HepG2 (cell line): ENCODE measurements at regions not wholly inside any gene's neighbourhood (a gene's known extent, or its start where the extent isn't known, plus 50 kb on each side); places are given as distances from the start of the nearest gene placed in this dataset.

Source experiments
- AHDC1 ChIP-seq: sonication (generic); formaldehyde crosslinking; IDR thresholded peaks from 2 replicates; pipeline ENCODE4 v1.5.1; 2020; ENCODE audit warnings: mild to moderate bottlenecking, missing genetic modification reagents, borderline replicate concordance
- ATF3 ChIP-seq: sonication (generic); formaldehyde crosslinking; IDR thresholded peaks from 2 replicates; pipeline ENCODE4 v1.4.0; 2020; ENCODE audit warnings: missing genetic modification reagents
- HINFP ChIP-seq: sonication (generic); formaldehyde crosslinking; IDR thresholded peaks from 2 replicates; pipeline ENCODE4 v1.4.0; 2020; ENCODE audit warnings: low read depth, mild to moderate bottlenecking, missing genetic modification reagents
- NR2F2 ChIP-seq: IDR thresholded peaks from 2 replicates; pipeline ENCODE4 v1.6.1; 2012; ENCODE audit warnings: low read depth, inconsistent platforms, borderline replicate concordance
- ONECUT2 ChIP-seq: sonication (generic); formaldehyde crosslinking; IDR thresholded peaks from 2 replicates; pipeline ENCODE4 v1.4.0; 2020; ENCODE audit warnings: missing genetic modification reagents
- TCF7 ChIP-seq: sonication (generic); IDR thresholded peaks from 2 replicates; pipeline ENCODE4 v1.6.1; 2016; ENCODE audit warnings: antibody characterized with exemption, low read depth
- THYN1 ChIP-seq: sonication (generic); formaldehyde crosslinking; IDR thresholded peaks from 2 replicates; pipeline ENCODE4 v1.8.1; 2023; ENCODE audit warnings: low read depth, mild to moderate bottlenecking, moderate library complexity, missing genetic modification reagents, borderline replicate concordance
- ZBTB1 ChIP-seq: sonication (generic); formaldehyde crosslinking; IDR thresholded peaks from 2 replicates; pipeline ENCODE4 v1.4.0; 2020; ENCODE audit warnings: missing genetic modification reagents, borderline replicate concordance
- ZFP62 ChIP-seq: sonication (generic); formaldehyde crosslinking; IDR thresholded peaks from 2 replicates; pipeline ENCODE4 v1.4.0; 2020; ENCODE audit warnings: missing genetic modification reagents
- ZNF432 ChIP-seq: sonication (generic); formaldehyde crosslinking; IDR thresholded peaks from 2 replicates; pipeline ENCODE4 v1.5.0; 2020; ENCODE audit warnings: missing genetic modification reagents, mild to moderate bottlenecking, borderline replicate concordance
- ZNF543 ChIP-seq: sonication (generic); formaldehyde crosslinking; IDR thresholded peaks from 2 replicates; pipeline ENCODE4 v1.4.0; 2020; ENCODE audit warnings: mild to moderate bottlenecking, missing genetic modification reagents
- ZNF777 ChIP-seq: sonication (generic); formaldehyde crosslinking; IDR thresholded peaks from 2 replicates; pipeline ENCODE4 v1.4.0; 2020; ENCODE audit warnings: missing genetic modification reagents
- ZSCAN31 ChIP-seq: sonication (generic); formaldehyde crosslinking; IDR thresholded peaks from 2 replicates; pipeline ENCODE4 v1.5.0; 2020; ENCODE audit warnings: low read depth, mild to moderate bottlenecking, missing genetic modification reagents
- TF ChIP-seq, protein P1 (sequence below): sonication (generic); formaldehyde crosslinking; IDR thresholded peaks from one replicate; pipeline ENCODE4 v1.5.1; 2020; ENCODE audit warnings: mild to moderate bottlenecking, missing genetic modification reagents; ENCODE audit errors: not compliant biosample characterization

GRCh38 chr10:25080880-25081581 lies 64.6 kb downstream of the THNSL1 start (continued):
- TF ChIP-seq AHDC1 (CRISPR knock-in tag) (no peak), HINFP (CRISPR knock-in tag) (no peak), ONECUT2 (CRISPR knock-in tag) (no peak), ZSCAN31 (no peak), TCF7 (0 out of 2 replicates have a peak, but pooled peaks have one; percentile 29), THYN1 (CRISPR knock-in tag) (no peak), ATF3 (CRISPR knock-in tag) (no peak), ZBTB1 (no peak), NR2F2 (no peak), ZNF777 (CRISPR knock-in tag) (no peak), ZFP62 (no peak), ZNF543 (CRISPR knock-in tag) (no peak), ZNF432 (no peak)
- TF ChIP-seq, protein P1, sequence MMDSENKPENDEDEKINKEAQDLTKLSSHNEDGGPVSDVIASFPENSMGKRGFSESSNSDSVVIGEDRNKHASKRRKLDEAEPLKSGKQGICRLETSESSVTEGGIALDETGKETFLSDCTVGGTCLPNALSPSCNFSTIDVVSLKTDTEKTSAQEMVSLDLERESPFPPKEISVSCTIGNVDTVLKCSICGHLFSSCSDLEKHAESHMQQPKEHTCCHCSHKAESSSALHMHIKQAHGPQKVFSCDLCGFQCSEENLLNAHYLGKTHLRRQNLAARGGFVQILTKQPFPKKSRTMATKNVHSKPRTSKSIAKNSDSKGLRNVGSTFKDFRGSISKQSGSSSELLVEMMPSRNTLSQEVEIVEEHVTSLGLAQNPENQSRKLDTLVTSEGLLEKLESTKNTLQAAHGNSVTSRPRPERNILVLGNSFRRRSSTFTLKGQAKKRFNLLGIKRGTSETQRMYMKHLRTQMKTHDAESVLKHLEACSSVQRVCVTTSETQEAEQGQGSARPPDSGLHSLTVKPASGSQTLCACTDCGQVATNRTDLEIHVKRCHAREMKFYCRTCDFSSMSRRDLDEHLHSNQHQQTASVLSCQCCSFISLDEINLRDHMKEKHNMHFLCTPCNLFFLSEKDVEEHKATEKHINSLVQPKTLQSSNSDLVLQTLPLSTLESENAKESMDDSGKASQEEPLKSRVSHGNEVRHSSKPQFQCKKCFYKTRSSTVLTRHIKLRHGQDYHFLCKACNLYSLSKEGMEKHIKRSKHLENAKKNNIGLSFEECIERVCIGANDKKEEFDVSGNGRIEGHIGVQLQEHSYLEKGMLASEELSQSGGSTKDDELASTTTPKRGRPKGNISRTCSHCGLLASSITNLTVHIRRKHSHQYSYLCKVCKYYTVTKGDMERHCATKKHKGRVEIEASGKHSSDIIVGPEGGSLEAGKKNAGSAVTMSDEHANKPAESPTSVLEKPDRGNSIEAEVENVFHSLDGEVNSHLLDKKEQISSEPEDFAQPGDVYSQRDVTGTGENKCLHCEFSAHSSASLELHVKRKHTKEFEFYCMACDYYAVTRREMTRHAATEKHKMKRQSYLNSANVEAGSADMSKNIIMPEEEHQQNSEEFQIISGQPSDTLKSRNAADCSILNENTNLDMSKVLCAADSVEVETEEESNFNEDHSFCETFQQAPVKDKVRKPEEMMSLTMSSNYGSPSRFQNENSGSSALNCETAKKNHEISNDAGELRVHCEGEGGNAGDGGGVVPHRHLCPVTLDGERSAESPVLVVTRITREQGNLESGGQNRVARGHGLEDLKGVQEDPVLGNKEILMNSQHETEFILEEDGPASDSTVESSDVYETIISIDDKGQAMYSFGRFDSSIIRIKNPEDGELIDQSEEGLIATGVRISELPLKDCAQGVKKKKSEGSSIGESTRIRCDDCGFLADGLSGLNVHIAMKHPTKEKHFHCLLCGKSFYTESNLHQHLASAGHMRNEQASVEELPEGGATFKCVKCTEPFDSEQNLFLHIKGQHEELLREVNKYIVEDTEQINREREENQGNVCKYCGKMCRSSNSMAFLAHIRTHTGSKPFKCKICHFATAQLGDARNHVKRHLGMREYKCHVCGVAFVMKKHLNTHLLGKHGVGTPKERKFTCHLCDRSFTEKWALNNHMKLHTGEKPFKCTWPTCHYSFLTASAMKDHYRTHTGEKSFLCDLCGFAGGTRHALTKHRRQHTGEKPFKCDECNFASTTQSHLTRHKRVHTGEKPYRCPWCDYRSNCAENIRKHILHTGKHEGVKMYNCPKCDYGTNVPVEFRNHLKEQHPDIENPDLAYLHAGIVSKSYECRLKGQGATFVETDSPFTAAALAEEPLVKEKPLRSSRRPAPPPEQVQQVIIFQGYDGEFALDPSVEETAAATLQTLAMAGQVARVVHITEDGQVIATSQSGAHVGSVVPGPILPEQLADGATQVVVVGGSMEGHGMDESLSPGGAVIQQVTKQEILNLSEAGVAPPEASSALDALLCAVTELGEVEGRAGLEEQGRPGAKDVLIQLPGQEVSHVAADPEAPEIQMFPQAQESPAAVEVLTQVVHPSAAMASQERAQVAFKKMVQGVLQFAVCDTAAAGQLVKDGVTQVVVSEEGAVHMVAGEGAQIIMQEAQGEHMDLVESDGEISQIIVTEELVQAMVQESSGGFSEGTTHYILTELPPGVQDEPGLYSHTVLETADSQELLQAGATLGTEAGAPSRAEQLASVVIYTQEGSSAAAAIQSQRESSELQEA (CRISPR knock-in tag), result no peak
